ENCODE measurements at regions not wholly inside any gene's neighbourhood (a gene's known extent, or its start where the extent isn't known, plus 50 kb on each side); places are given as distances from the start of the nearest gene placed in this dataset.
"Not testable (repeated sequence)": the region's sequence is repeated elsewhere in the genome, so short reads cannot be mapped to it uniquely, and the experiment has no call there.

- H3K36me3 Mint-ChIP-seq, H3K4me1 Mint-ChIP-seq, CTCF ChIA-PET: not testable (repeated sequence)
Observed at GRCh38 chr15:69567238-69567760, 114.7 kb downstream of the RPLP1 start.

GRCh38 chr15:69568173-69569009, 115.8 kb downstream of the RPLP1 start:
- Mint-ChIP-seq H3K4me3 (no peak overlapping the region), H3K27ac (no peak overlapping the region), H3K4me1 (peaks cover 1% of the 10 kb centered on the region), H3K36me3 (no peaks in the 10 kb centered on the region), H3K27me3 (peaks cover 11% of the 10 kb centered on the region), H3K9me3 (ENCODE audit: low read depth) (no peaks in the 10 kb centered on the region)
- DNase-seq = no peak
- CTCF ChIA-PET = no interaction called here
- no peak for ATAC-seq

More at GRCh38 chr15:69567238-69567760, 114.7 kb downstream of the RPLP1 start:
- not testable (repeated sequence) for ATAC-seq; H3K4me3 Mint-ChIP-seq; DNase-seq; H3K9me3 Mint-ChIP-seq (ENCODE audit: low read depth); H3K27ac Mint-ChIP-seq
- peaks cover 11% of the 10 kb centered on the region for H3K27me3 Mint-ChIP-seq

GRCh38 chr15:69570454-69570853, 117.8 kb downstream of the RPLP1 start:
- DNase-seq (no peak), ATAC-seq (no peak)
- H3K4me1 Mint-ChIP-seq = peaks cover 21% of the 10 kb centered on the region
- CTCF ChIA-PET = no interaction called here
- no peaks in the 10 kb centered on the region for H3K9me3 Mint-ChIP-seq (ENCODE audit: low read depth)
- H3K36me3 Mint-ChIP-seq = no peaks in the 10 kb centered on the region
- H3K27ac Mint-ChIP-seq = no peak overlapping the region
- no peak overlapping the region for H3K4me3 Mint-ChIP-seq
- peaks cover 12% of the 10 kb centered on the region for H3K27me3 Mint-ChIP-seq

GRCh38 chr15:69570997-69571396, 118.4 kb downstream of the RPLP1 start:
- no peak overlapping the region for H3K27ac Mint-ChIP-seq
- H3K4me3 Mint-ChIP-seq = no peak overlapping the region
- H3K27me3 Mint-ChIP-seq = peaks cover 12% of the 10 kb centered on the region
- peaks cover 26% of the 10 kb centered on the region for H3K4me1 Mint-ChIP-seq
- CTCF ChIA-PET = no interaction called here
- no peak for DNase-seq
- H3K36me3 Mint-ChIP-seq = no peaks in the 10 kb centered on the region
- no peaks in the 10 kb centered on the region for H3K9me3 Mint-ChIP-seq (ENCODE audit: low read depth)
- no peak for ATAC-seq

- not testable (repeated sequence) for DNase-seq; H3K4me3 Mint-ChIP-seq; H3K9me3 Mint-ChIP-seq (ENCODE audit: low read depth); ATAC-seq; H3K36me3 Mint-ChIP-seq; H3K27ac Mint-ChIP-seq
- H3K27me3 Mint-ChIP-seq = peaks cover 14% of the 10 kb centered on the region
- peaks cover 31% of the 10 kb centered on the region for H3K4me1 Mint-ChIP-seq
- CTCF ChIA-PET = interaction anchor here (0.7 to 1.6 kb wide), 4 partner anchors 14 to 525 kb away, joined by 3 to 4 read pairs (median 3); partner anchors contain the start of gene TLE3
Observed at GRCh38 chr15:69573278-69573677, 120.7 kb downstream of the RPLP1 start.

- DNase-seq (peak; percentile 51), ATAC-seq (peak; percentile 60)
- H3K36me3 Mint-ChIP-seq = no peaks in the 10 kb centered on the region
- peaks cover 31% of the 10 kb centered on the region for H3K4me1 Mint-ChIP-seq
- CTCF ChIA-PET = interaction anchor here (1.0 to 1.2 kb wide), 2 partner anchors 96 to 524 kb away, joined by 3 read pairs; partner anchors contain the start of gene TLE3
- H3K27ac Mint-ChIP-seq = no peak overlapping the region
- no peaks in the 10 kb centered on the region for H3K9me3 Mint-ChIP-seq (ENCODE audit: low read depth)
- H3K4me3 Mint-ChIP-seq = no peak overlapping the region
- H3K27me3 Mint-ChIP-seq = peaks cover 19% of the 10 kb centered on the region
Observed at GRCh38 chr15:69573815-69574475, 121.3 kb downstream of the RPLP1 start.

- H3K4me1 Mint-ChIP-seq = peaks cover 31% of the 10 kb centered on the region
- peaks cover 19% of the 10 kb centered on the region for H3K27me3 Mint-ChIP-seq
- no peaks in the 10 kb centered on the region for H3K36me3 Mint-ChIP-seq
- no peak overlapping the region for H3K4me3 Mint-ChIP-seq
- no peak for ATAC-seq
- CTCF ChIA-PET = interaction anchor here (1.2 kb wide), 2 partner anchors 96 to 523 kb away, joined by 3 read pairs; partner anchors contain the start of gene TLE3
- DNase-seq = no peak
- no peaks in the 10 kb centered on the region for H3K9me3 Mint-ChIP-seq (ENCODE audit: low read depth)
- no peak overlapping the region for H3K27ac Mint-ChIP-seq
Observed at GRCh38 chr15:69574506-69574905, 121.9 kb downstream of the RPLP1 start.

- no peak for DNase-seq
- Mint-ChIP-seq H3K36me3 (no peaks in the 10 kb centered on the region), H3K27me3 (peaks cover 19% of the 10 kb centered on the region), H3K4me3 (no peak overlapping the region), H3K27ac (no peak overlapping the region), H3K9me3 (ENCODE audit: low read depth) (no peaks in the 10 kb centered on the region), H3K4me1 (peaks cover 31% of the 10 kb centered on the region)
- no peak for ATAC-seq
- CTCF ChIA-PET = interaction anchor here (1.0 to 2.0 kb wide), 3 partner anchors 522 to 891 kb away, joined by 3 to 8 read pairs (median 3); partner anchors contain the start of gene TLE3
Observed at GRCh38 chr15:69575387-69575786, 122.8 kb downstream of the RPLP1 start.

GRCh38 chr15:69576035-69576526, 123.5 kb downstream of the RPLP1 start:
- H3K4me1 Mint-ChIP-seq = peaks cover 31% of the 10 kb centered on the region
- CTCF ChIA-PET = interaction anchor here (0.7 to 2.0 kb wide), 4 partner anchors 138 to 930 kb away, joined by 3 to 8 read pairs (median 3); no protein-coding TSS in a partner anchor
- H3K27ac Mint-ChIP-seq = no peak overlapping the region
- no peaks in the 10 kb centered on the region for H3K36me3 Mint-ChIP-seq
- DNase-seq (peak; percentile 71), ATAC-seq (peak; percentile 74)
- peaks cover 16% of the 10 kb centered on the region for H3K27me3 Mint-ChIP-seq
- H3K9me3 Mint-ChIP-seq (ENCODE audit: low read depth) = no peaks in the 10 kb centered on the region
- no peak overlapping the region for H3K4me3 Mint-ChIP-seq

- ATAC-seq (no peak), DNase-seq (no peak)
- Mint-ChIP-seq H3K27ac (no peak overlapping the region), H3K4me1 (peaks cover 31% of the 10 kb centered on the region), H3K9me3 (ENCODE audit: low read depth) (no peaks in the 10 kb centered on the region), H3K4me3 (no peak overlapping the region), H3K36me3 (no peaks in the 10 kb centered on the region), H3K27me3 (peaks cover 14% of the 10 kb centered on the region)
- CTCF ChIA-PET = interaction anchor here (0.7 to 2.0 kb wide), 4 partner anchors 9 to 929 kb away, joined by 3 to 8 read pairs (median 3); no protein-coding TSS in a partner anchor
Observed at GRCh38 chr15:69576948-69577351, 124.3 kb downstream of the RPLP1 start.

- Mint-ChIP-seq H3K4me3 (no peak overlapping the region), H3K4me1 (peaks cover 31% of the 10 kb centered on the region), H3K27ac (no peak overlapping the region), H3K9me3 (ENCODE audit: low read depth) (no peaks in the 10 kb centered on the region), H3K36me3 (no peaks in the 10 kb centered on the region), H3K27me3 (peaks cover 9% of the 10 kb centered on the region)
- ATAC-seq (no peak), DNase-seq (no peak)
- CTCF ChIA-PET = interaction anchor here (1.1 to 2.0 kb wide), 3 partner anchors 9 to 889 kb away, joined by 3 to 8 read pairs (median 3); no protein-coding TSS in a partner anchor
Observed at GRCh38 chr15:69577397-69577796, 124.8 kb downstream of the RPLP1 start.

GRCh38 chr15:69578252-69578651, 125.6 kb downstream of the RPLP1 start:
- Mint-ChIP-seq H3K36me3 (no peaks in the 10 kb centered on the region), H3K4me1 (peaks cover 31% of the 10 kb centered on the region), H3K27ac (no peak overlapping the region), H3K4me3 (no peak overlapping the region), H3K9me3 (ENCODE audit: low read depth) (no peaks in the 10 kb centered on the region), H3K27me3 (peaks cover 9% of the 10 kb centered on the region)
- CTCF ChIA-PET = interaction anchor here (1.4 kb wide), 1 partner anchor 8 kb away, joined by 3 read pairs; no protein-coding TSS in a partner anchor
- no peak for DNase-seq
- no peak for ATAC-seq

All from activated CD8-positive, alpha-beta memory T cell treated with anti-CD3 and anti-CD28 coated beads, Interleukin-2, amount 10 ng/mL, durations not matched to agents 7 days and 5 days (primary cell).